ENCODE measurements at regions not wholly inside any gene's neighbourhood (a gene's known extent, or its start where the extent isn't known, plus 50 kb on each side); places are given as distances from the start of the nearest gene placed in this dataset.
"Not testable (repeated sequence)": the region's sequence is repeated elsewhere in the genome, so short reads cannot be mapped to it uniquely, and the experiment has no call there.

- DNase-seq (ENCODE audit: extremely low read depth, insufficient read length): no peak
These were observed 56.2 kb upstream of the ARHGEF7 start for GRCh38 chr13:111058796-111059506.

GRCh38 chr13:111058339-111058738 is 56.8 kb upstream of the ARHGEF7 start:
- not testable (repeated sequence) for H3K4me3 ChIP-seq (replicated peaks; ENCODE audit: low read depth, low read length); H3K27me3 ChIP-seq (replicated peaks; ENCODE audit: control insufficient read depth, insufficient read depth, low read length); H3K36me3 ChIP-seq (ENCODE audit: control insufficient read depth, insufficient read depth, low read length); DNase-seq (ENCODE audit: extremely low read depth, insufficient read length)

More at GRCh38 chr13:111058796-111059506, 56.2 kb upstream of the ARHGEF7 start:
- no peak for TF ChIP-seq CTCF (IDR thresholded peaks at IDR 0.05; ENCODE audit: insufficient read depth, low read length, poor library complexity, severe bottlenecking)
- Histone ChIP-seq H3K4me3 (replicated peaks; ENCODE audit: low read depth, low read length) (no peak overlapping the region), H3K27me3 (replicated peaks; ENCODE audit: control insufficient read depth, insufficient read depth, low read length) (no peaks in the 10 kb centered on the region), H3K36me3 (ENCODE audit: control insufficient read depth, insufficient read depth, low read length) (no peaks in the 10 kb centered on the region)

GRCh38 chr13:111051726-111052232 is 63.3 kb upstream of the ARHGEF7 start:
- not testable (repeated sequence) for H3K36me3 ChIP-seq (ENCODE audit: control insufficient read depth, insufficient read depth, low read length); H3K27me3 ChIP-seq (replicated peaks; ENCODE audit: control insufficient read depth, insufficient read depth, low read length); DNase-seq (ENCODE audit: extremely low read depth, insufficient read length); H3K4me3 ChIP-seq (replicated peaks; ENCODE audit: low read depth, low read length)

- Histone ChIP-seq H3K36me3 (ENCODE audit: control insufficient read depth, insufficient read depth, low read length) (no peaks in the 10 kb centered on the region), H3K27me3 (replicated peaks; ENCODE audit: control insufficient read depth, insufficient read depth, low read length) (no peaks in the 10 kb centered on the region), H3K4me3 (replicated peaks; ENCODE audit: low read depth, low read length) (no peak overlapping the region)
- no peak for TF ChIP-seq CTCF (IDR thresholded peaks at IDR 0.05; ENCODE audit: insufficient read depth, low read length, poor library complexity, severe bottlenecking)
- no peak for DNase-seq (ENCODE audit: extremely low read depth, insufficient read length)
These were observed 63.9 kb upstream of the ARHGEF7 start for GRCh38 chr13:111051041-111051725.

- no peak overlapping the region for H3K4me3 ChIP-seq (replicated peaks; ENCODE audit: low read depth, low read length)
- no peaks in the 10 kb centered on the region for H3K27me3 ChIP-seq (replicated peaks; ENCODE audit: control insufficient read depth, insufficient read depth, low read length)
- H3K36me3 ChIP-seq (ENCODE audit: control insufficient read depth, insufficient read depth, low read length): no peaks in the 10 kb centered on the region
- DNase-seq (ENCODE audit: extremely low read depth, insufficient read length): no peak
- TF ChIP-seq CTCF (IDR thresholded peaks at IDR 0.05; ENCODE audit: insufficient read depth, low read length, poor library complexity, severe bottlenecking): no peak
These were observed 64.6 kb upstream of the ARHGEF7 start for GRCh38 chr13:111050539-111050879.

- no peak for DNase-seq (ENCODE audit: extremely low read depth, insufficient read length)
- no peak overlapping the region for H3K4me3 ChIP-seq (replicated peaks; ENCODE audit: low read depth, low read length)
- TF ChIP-seq CTCF (IDR thresholded peaks at IDR 0.05; ENCODE audit: insufficient read depth, low read length, poor library complexity, severe bottlenecking): peak; percentile 42
- H3K36me3 ChIP-seq (ENCODE audit: control insufficient read depth, insufficient read depth, low read length): no peaks in the 10 kb centered on the region
- H3K27me3 ChIP-seq (replicated peaks; ENCODE audit: control insufficient read depth, insufficient read depth, low read length): no peaks in the 10 kb centered on the region
These were observed 65.1 kb upstream of the ARHGEF7 start for GRCh38 chr13:111049791-111050538.
